ENCODE measurements at regions not wholly inside any gene's neighbourhood (a gene's known extent, or its start where the extent isn't known, plus 50 kb on each side); places are given as distances from the start of the nearest gene placed in this dataset.
A peak's percentile ranks its signal among the peaks of the same experiment; 100 is the strongest.
"Not testable (repeated sequence)": the region's sequence is repeated elsewhere in the genome, so short reads cannot be mapped to it uniquely, and the experiment has no call there.

- DNase-seq = no peak
- intact Hi-C loops (cut with DNase I) = no loop called here
Measured at GRCh38 chr11:95435192-95435591, 204.2 kb upstream of the SESN3 start.

- intact Hi-C loops (cut with DNase I) = no loop called here
- no peak for DNase-seq
Measured at GRCh38 chr11:95434489-95435057, 203.6 kb upstream of the SESN3 start.

- intact Hi-C loops (cut with DNase I) = no loop called here
- DNase-seq = no peak
Measured at GRCh38 chr11:95434009-95434408, 203.0 kb upstream of the SESN3 start.

GRCh38 chr11:95432714-95433503 is 201.9 kb upstream of the SESN3 start:
- no peak for DNase-seq
- intact Hi-C loops (cut with DNase I) = no loop called here

DNA sequence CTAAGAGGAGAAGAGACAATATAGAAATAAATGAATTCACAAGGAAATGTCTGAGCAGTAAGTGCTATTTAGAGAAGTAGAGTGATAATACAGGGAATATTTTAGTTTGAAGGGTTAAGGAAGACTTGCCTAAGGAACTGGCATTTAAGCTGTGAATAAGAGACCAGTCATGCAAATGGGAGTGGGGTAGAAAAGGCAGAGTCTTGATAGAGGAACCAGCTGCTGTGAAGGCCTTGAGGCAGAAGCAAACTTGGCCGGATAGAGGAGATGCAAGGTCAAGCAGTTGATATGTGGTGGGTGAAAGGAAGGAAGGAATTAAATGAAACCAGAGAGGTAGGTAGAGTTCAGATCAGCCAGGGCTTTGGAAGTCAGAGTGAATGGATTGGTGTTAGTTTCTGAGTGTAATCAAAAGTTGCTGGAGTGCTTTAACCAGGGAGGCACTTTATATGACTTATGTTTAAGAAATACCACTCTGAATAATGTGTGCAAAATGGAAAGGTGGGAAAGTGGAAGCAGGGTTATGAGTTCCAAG is 198.4 kb upstream of the SESN3 start:
- DNase-seq = no peak
- intact Hi-C loops (cut with DNase I) = no loop called here

GRCh38 chr11:95426823-95427462 is 195.9 kb upstream of the SESN3 start:
- intact Hi-C loops (cut with DNase I) = no loop called here
- no peak for DNase-seq

GRCh38 chr11:95419915-95420314 is 188.9 kb upstream of the SESN3 start:
- no peak for DNase-seq
- intact Hi-C loops (cut with DNase I) = no loop called here

- peak in 31 of 42 donors; percentile 4 to 77 (median 35) for DNase-seq
- intact Hi-C loops (cut with DNase I) = no loop called here
Measured at GRCh38 chr11:95418916-95419315, 187.9 kb upstream of the SESN3 start.

DNA sequence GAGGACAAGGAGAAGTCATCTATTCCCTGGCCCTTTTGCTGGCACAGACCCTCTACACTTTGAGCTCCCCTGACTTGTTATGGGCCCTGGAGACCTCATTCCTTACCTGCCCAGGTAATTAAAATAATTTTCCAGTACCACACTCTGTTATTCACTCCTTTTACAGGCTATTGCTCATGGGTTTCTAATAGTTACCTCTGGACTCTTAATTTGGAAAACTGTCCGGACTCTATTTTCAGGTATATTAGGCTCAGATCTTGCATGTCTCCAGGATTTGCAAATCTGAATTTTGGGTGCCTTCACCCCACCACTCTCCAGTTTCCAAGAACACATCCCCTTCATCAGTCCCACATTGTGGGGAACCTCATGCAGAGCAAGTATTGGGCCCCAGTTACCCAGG is 186.8 kb upstream of the SESN3 start:
- DNase-seq = no peak
- intact Hi-C loops (cut with DNase I) = no loop called here

GRCh38 chr11:95415837-95416304 is 184.9 kb upstream of the SESN3 start:
- intact Hi-C loops (cut with DNase I) = no loop called here
- DNase-seq = no peak

DNA sequence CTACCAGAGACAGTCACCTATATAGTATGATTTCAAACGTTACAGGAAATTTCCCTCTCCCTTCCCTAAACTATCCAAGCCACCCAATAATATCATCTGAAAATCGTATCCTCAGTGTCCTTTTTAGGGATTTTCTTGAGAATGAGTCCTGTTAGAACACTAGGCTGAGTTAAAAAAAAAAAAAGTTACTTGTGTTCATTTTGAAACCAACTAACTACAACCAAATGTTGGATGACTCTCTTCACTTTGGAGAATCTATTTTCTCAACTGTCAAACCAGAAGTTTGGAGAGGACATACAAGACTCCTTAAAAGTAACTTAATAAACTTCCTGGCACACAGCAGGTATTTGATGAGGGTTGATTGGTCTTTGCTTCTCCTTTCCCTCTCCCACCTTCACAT is 183.2 kb upstream of the SESN3 start:
- intact Hi-C loops (cut with DNase I) = no loop called here

GRCh38 chr11:95413761-95414160 is 182.8 kb upstream of the SESN3 start:
- intact Hi-C loops (cut with DNase I) = no loop called here
- DNase-seq = no peak

More for the DNA sequence above, 183.2 kb upstream of the SESN3 start:
- DNase-seq = no peak

DNA sequence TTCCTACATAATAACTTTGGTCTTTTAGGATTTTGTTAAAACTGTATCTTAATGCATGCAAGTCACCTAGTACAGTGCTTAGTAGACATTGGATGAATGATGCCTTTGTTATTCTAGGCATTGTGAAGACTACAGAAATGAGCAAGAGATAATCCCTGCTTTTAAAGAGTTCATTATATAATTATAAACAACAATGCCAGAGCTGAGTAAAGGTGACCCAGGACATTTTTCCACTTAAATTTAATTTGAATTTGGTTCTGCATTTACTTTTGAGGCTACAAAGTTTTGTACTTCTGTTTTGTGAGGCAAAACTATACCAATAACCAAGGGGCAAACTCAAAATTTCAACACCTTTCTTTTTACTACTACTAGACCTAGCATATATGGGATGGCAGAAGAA is 182.0 kb upstream of the SESN3 start:
- intact Hi-C loops (cut with DNase I) = no loop called here
- DNase-seq = no peak

DNA sequence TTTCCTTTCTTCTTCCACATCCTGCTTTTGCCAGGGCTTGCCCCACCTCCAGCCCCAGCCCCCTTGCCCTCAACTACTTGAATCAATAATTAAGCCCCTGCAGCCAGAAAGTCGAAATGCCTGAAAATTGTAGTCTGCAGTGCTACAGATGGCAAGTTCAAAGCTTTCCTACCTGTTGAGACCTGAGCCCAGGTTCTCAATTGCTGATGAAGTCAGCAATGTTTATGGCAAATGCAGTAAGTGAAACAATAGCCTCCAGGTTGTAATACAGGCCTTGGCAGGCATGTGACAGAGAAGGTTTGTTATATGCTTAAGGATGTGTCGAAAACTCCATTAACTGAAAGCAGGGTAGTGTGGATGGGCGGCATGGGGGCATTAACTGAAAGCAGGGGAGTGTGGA is 181.1 kb upstream of the SESN3 start:
- no peak for DNase-seq
- intact Hi-C loops (cut with DNase I) = no loop called here

- DNase-seq; intact Hi-C loops (cut with DNase I): not testable (repeated sequence)
Measured at GRCh38 chr11:95410707-95411106, 179.7 kb upstream of the SESN3 start.

- no peak for DNase-seq
- intact Hi-C loops (cut with DNase I) = no loop called here
Measured at GRCh38 chr11:95406271-95406670, 175.3 kb upstream of the SESN3 start.

GRCh38 chr11:95404370-95404769 is 173.4 kb upstream of the SESN3 start:
- intact Hi-C loops (cut with DNase I) = no loop called here
- DNase-seq = no peak

DNA sequence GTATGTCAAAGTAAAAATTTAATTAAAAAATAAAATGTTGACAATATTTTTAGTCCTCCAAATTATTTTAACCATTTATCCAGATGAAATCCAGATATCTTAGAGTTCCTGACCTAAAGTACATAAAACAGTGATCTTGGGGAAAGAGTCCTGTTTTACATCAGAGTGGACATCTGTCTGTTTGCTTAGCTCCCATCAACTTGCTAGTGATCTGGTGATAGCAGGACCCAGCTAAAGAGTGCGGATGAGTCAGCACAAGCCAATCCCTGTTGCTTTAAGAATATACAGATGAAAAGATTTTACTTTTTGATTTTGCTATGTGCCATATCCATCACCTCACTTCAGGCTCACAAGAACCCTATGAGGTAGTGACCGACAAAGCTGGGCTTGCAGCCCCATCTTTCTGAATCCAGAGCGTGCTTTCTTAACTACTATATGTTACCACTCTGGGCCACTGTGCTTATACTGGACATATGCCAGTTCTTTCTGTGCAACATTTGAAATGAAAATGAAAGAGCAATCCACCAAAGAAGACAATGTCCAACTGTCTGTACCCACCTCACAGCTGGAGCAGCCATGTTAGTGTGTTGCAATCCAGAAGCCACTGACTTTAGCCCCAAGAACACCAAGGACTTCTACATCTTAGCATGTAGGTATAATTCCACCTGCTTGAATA is 167.6 kb upstream of the SESN3 start:
- no peak for DNase-seq
- intact Hi-C loops (cut with DNase I) = no loop called here

DNA sequence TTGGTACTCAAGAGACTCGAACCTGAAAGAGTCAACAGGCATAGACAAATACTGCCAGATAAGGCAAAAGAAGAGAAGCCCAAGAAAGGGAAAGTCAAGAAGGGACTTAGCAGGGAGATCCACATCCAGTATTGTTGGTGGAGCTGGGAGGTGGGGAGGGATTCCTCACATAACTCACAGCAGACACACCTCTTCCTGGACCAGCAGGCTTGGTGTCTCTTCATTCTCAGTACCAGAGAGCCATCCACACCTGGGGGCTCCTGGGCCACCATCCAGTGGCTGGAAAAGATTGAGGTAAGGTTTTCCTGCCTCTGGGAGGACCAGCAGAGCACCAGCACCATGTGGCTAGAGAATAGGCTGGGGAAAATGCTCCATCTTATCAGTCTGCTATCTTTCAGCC is 161.6 kb upstream of the SESN3 start:
- intact Hi-C loops (cut with DNase I) = no loop called here

DNA sequence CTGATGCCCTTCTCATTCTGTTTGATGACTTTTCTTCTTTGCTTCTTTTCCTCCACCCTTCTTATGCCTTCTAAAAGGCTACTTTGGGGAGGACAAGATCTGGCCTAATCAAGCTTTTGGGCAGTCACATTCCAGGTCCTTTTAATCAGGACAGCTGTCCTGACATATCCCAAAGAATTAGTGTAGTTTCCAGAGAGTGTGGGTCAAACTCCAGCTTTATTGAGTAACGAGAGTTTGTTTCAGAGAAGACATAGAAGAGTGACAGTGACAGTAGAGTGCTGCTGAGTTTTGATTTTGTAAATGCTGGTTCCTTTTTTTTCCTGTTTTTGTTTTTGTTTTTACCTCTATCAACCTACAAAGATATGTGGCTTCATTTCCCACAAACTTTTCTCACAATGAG is 158.4 kb upstream of the SESN3 start:
- no peak for DNase-seq
- intact Hi-C loops (cut with DNase I) = no loop called here

More for the DNA sequence above, 161.6 kb upstream of the SESN3 start:
- no peak for DNase-seq

Data from head of caudate nucleus (tissue), 42 donors.